LNCaP clone FGC (cell line): ENCODE measurements at regions not wholly inside any gene's neighbourhood (a gene's known extent, or its start where the extent isn't known, plus 50 kb on each side); places are given as distances from the start of the nearest gene placed in this dataset.

Experiments
- DNase-seq: peaks from one replicate; pipeline ENCODE4 v3.0.0-alpha.2; 2011; ENCODE audit warnings: low read depth
- H3K4me3 ChIP-seq: 2 replicates; pipeline ENCODE4 v1.5.1; 2011; ENCODE audit warnings: mild to moderate bottlenecking, low read depth, low read length, control low read depth
- CTCF ChIP-seq: IDR thresholded peaks from 2 replicates; pipeline ENCODE4 v1.5.1; 2012; ENCODE audit warnings: mild to moderate bottlenecking; ENCODE audit not compliant: control insufficient read depth, insufficient read depth; ENCODE audit errors: extremely low read depth

- no peak overlapping the region for H3K4me3 ChIP-seq
- no peak for TF ChIP-seq CTCF
These were observed 75.6 kb upstream of the SLC12A2 start for GRCh38 chr5:128007939-128008338.

GRCh38 chr5:128009403-128009802, 74.2 kb upstream of the SLC12A2 start:
- H3K4me3 ChIP-seq = no peak overlapping the region
- DNase-seq = no peak
- no peak for TF ChIP-seq CTCF

More at GRCh38 chr5:128007939-128008338, 75.6 kb upstream of the SLC12A2 start:
- no peak for DNase-seq

GRCh38 chr5:128011339-128011738, 72.2 kb upstream of the SLC12A2 start:
- H3K4me3 ChIP-seq = no peak overlapping the region
- no peak for DNase-seq
- no peak for TF ChIP-seq CTCF

- H3K4me3 ChIP-seq = no peak overlapping the region
- TF ChIP-seq CTCF = no peak
- DNase-seq = no peak
These were observed 69.0 kb upstream of the SLC12A2 start for GRCh38 chr5:128014578-128014977.

GRCh38 chr5:128015478-128015877, 68.1 kb upstream of the SLC12A2 start:
- no peak overlapping the region for H3K4me3 ChIP-seq
- no peak for TF ChIP-seq CTCF
- DNase-seq = no peak

GRCh38 chr5:128015978-128016377, 67.6 kb upstream of the SLC12A2 start:
- H3K4me3 ChIP-seq = no peak overlapping the region
- DNase-seq = no peak
- TF ChIP-seq CTCF = no peak

- no peak for DNase-seq
- no peak for TF ChIP-seq CTCF
- no peak overlapping the region for H3K4me3 ChIP-seq
These were observed 64.2 kb upstream of the SLC12A2 start for GRCh38 chr5:128019391-128019790.
